OCI-LY7 (cell line): ENCODE measurements at regions not wholly inside any gene's neighbourhood (a gene's known extent, or its start where the extent isn't known, plus 50 kb on each side); places are given as distances from the start of the nearest gene placed in this dataset.

Experiments
- BruUV-seq: library from RNA; stranded (reverse); fragments of 400-500 nt; replicated peaks from 2 replicates; lab custom pipeline; 2021; lab: Mats Ljungman, UMichigan
- CTCF ChIA-PET: fragments of 300-600 bp; sonication (Branson Sonifier 250); formaldehyde crosslinking; loops from one replicate; lab custom pipeline; 2022; ENCODE audit warnings: antibody characterized with exemption; ENCODE audit not compliant: unreplicated experiment; lab: Charles Lee
- POLR2A ChIA-PET: fragments of 300-600 bp; sonication (Branson Sonifier 250); formaldehyde crosslinking; loops from one replicate; lab custom pipeline; 2022; ENCODE audit warnings: antibody characterized with exemption; lab: Charles Lee
- DNase-seq: peaks from one replicate; pipeline ENCODE4 v3.0.0-alpha.2; 2015; ENCODE audit warnings: low spot score
- H2AFZ ChIP-seq: fragments of 200-600 bp; sonication (generic), shearing (Covaris generic); 2 replicates; pipeline ENCODE4 v1.6.1; 2014; ENCODE audit warnings: mild to moderate bottlenecking, antibody characterized with exemption, low read length, moderate library complexity
- H3K27ac ChIP-seq: fragments of 200-600 bp; sonication (generic); 2 replicates; pipeline ENCODE4 v1.5.1; 2014; ENCODE audit warnings: mixed run types, low read depth, mild to moderate bottlenecking, moderate library complexity, low read length, inconsistent platforms; ENCODE audit not compliant: poor library complexity, severe bottlenecking
- H3K36me3 ChIP-seq: fragments of 200-600 bp; sonication (generic); 2 replicates; pipeline ENCODE4 v1.6.1; 2014; ENCODE audit warnings: mild to moderate bottlenecking, antibody characterized with exemption, low read length, moderate library complexity, mixed read lengths; ENCODE audit not compliant: insufficient read depth
- H3K4me1 ChIP-seq: fragments of 200-600 bp; sonication (generic); 2 replicates; pipeline ENCODE4 v1.5.1; 2014; ENCODE audit warnings: mild to moderate bottlenecking, low read length; ENCODE audit not compliant: insufficient read depth, poor library complexity, severe bottlenecking
- H3K4me2 ChIP-seq: fragments of 200-600 bp; sonication (generic); 2 replicates; pipeline ENCODE4 v1.6.1; 2014; ENCODE audit warnings: mild to moderate bottlenecking, low read length
- H3K4me3 ChIP-seq: fragments of 200-600 bp; sonication (generic); 2 replicates; pipeline ENCODE4 v1.5.1; 2014; ENCODE audit warnings: mild to moderate bottlenecking, low read depth, low read length; ENCODE audit not compliant: poor library complexity, severe bottlenecking
- H3K79me2 ChIP-seq: fragments of 200-600 bp; sonication (generic); 2 replicates; pipeline ENCODE4 v1.6.1; 2016; ENCODE audit warnings: low read depth, mild to moderate bottlenecking, low read length, moderate library complexity, mixed read lengths; ENCODE audit not compliant: insufficient read depth
- H3K9me2 ChIP-seq: fragments of 200-600 bp; sonication (generic); 2 replicates; pipeline ENCODE4 v1.6.1; 2016; ENCODE audit warnings: mild to moderate bottlenecking, low read length, mixed read lengths; ENCODE audit not compliant: insufficient read depth
- H3K9me3 ChIP-seq: fragments of 200-600 bp; sonication (generic); 2 replicates; pipeline ENCODE4 v1.6.1; 2014; ENCODE audit warnings: mild to moderate bottlenecking, mixed run types, low read length, mixed read lengths
- H4K20me1 ChIP-seq: fragments of 200-600 bp; sonication (generic); 2 replicates; pipeline ENCODE4 v1.6.1; 2014; ENCODE audit warnings: mild to moderate bottlenecking, antibody characterized with exemption, low read length, moderate library complexity, mixed read lengths; ENCODE audit not compliant: insufficient read depth
- EZH2phosphoT487 ChIP-seq: fragments of 200-600 bp; sonication (generic); IDR thresholded peaks from 2 replicates; pipeline ENCODE4 v1.6.1; 2018; ENCODE audit warnings: low read depth, borderline replicate concordance, mild to moderate bottlenecking, mixed run types, antibody characterized with exemption, low read length, moderate library complexity, mixed read lengths
- intact Hi-C: fragments of 100-400 bp; cut with micrococcal nuclease; formaldehyde crosslinking; loops from one replicate; pipeline ENCODE4 v1.10.0; 2022; ENCODE audit not compliant: unreplicated experiment
- TF ChIP-seq, protein P1 (sequence below): fragments of 200-600 bp; sonication (generic); conservative IDR thresholded peaks from 2 replicates; pipeline ENCODE4 v1.5.1; 2014; ENCODE audit warnings: mild to moderate bottlenecking, antibody characterized with exemption, low read length, moderate library complexity, mixed read lengths

- no peak for TF ChIP-seq EZH2phosphoT487
- TF ChIP-seq, protein P1, sequence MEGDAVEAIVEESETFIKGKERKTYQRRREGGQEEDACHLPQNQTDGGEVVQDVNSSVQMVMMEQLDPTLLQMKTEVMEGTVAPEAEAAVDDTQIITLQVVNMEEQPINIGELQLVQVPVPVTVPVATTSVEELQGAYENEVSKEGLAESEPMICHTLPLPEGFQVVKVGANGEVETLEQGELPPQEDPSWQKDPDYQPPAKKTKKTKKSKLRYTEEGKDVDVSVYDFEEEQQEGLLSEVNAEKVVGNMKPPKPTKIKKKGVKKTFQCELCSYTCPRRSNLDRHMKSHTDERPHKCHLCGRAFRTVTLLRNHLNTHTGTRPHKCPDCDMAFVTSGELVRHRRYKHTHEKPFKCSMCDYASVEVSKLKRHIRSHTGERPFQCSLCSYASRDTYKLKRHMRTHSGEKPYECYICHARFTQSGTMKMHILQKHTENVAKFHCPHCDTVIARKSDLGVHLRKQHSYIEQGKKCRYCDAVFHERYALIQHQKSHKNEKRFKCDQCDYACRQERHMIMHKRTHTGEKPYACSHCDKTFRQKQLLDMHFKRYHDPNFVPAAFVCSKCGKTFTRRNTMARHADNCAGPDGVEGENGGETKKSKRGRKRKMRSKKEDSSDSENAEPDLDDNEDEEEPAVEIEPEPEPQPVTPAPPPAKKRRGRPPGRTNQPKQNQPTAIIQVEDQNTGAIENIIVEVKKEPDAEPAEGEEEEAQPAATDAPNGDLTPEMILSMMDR: no peak
- Histone ChIP-seq H3K9me2 (no peaks in the 10 kb centered on the region), H3K4me3 (no peak overlapping the region), H3K36me3 (no peaks in the 10 kb centered on the region), H3K79me2 (no peaks in the 10 kb centered on the region), H4K20me1 (no peaks in the 10 kb centered on the region), H3K4me1 (no peaks in the 10 kb centered on the region), H3K27ac (no peak overlapping the region), H3K9me3 (no peaks in the 10 kb centered on the region), H2AFZ (no peak overlapping the region), H3K4me2 (no peak overlapping the region)
- BruUV-seq: no TSS peak
- DNase-seq: no peak
- ChIA-PET POLR2A (interaction anchor here (0.7 to 0.9 kb wide), 3 partner anchors 10 to 15 kb away, joined by 3 to 4 read pairs (median 3); no protein-coding TSS in a partner anchor), CTCF (no interaction called here)
- intact Hi-C loops: no loop called here
Observed at GRCh38 chr5:96074870-96075269, 113.2 kb upstream of the ELL2 start.

- intact Hi-C loops: no loop called here
- TF ChIP-seq, protein P1: no peak
- no peak for TF ChIP-seq EZH2phosphoT487
- Histone ChIP-seq H3K4me3 (no peak overlapping the region), H3K9me2 (no peaks in the 10 kb centered on the region), H2AFZ (no peak overlapping the region), H4K20me1 (no peaks in the 10 kb centered on the region), H3K9me3 (no peaks in the 10 kb centered on the region), H3K27ac (no peak overlapping the region), H3K36me3 (no peaks in the 10 kb centered on the region), H3K79me2 (no peaks in the 10 kb centered on the region), H3K4me1 (no peaks in the 10 kb centered on the region), H3K4me2 (no peak overlapping the region)
- no peak for DNase-seq
- POLR2A ChIA-PET: interaction anchor here (0.7 to 0.9 kb wide), 3 partner anchors 9 to 15 kb away, joined by 3 to 4 read pairs (median 3); no protein-coding TSS in a partner anchor
- BruUV-seq: no TSS peak
- CTCF ChIA-PET: no interaction called here
Observed at GRCh38 chr5:96074460-96074859, 112.8 kb upstream of the ELL2 start.

DNA sequence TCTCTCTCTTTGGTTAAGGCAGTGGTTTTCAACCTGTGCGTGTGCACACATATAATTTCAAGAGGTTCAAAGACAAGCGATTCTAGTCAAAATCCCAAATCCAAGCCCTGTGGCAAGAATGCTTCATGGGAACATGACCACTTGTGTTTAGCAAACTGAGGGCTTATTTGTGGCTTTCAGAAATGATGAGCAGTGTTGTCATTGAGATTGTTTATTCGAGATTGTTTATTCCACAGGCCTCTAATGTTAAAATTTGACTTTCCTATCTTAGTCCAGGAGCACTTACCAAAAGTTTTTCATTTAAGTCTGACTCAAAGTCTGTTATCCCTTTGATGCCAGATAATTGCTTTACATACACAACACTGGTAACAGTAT lies 111.1 kb upstream of the ELL2 start:
- Histone ChIP-seq H3K9me3 (no peaks in the 10 kb centered on the region), H3K9me2 (no peaks in the 10 kb centered on the region), H3K27ac (no peak overlapping the region), H4K20me1 (no peaks in the 10 kb centered on the region), H3K79me2 (no peaks in the 10 kb centered on the region), H3K36me3 (no peaks in the 10 kb centered on the region), H3K4me3 (no peak overlapping the region), H2AFZ (no peak overlapping the region), H3K4me1 (no peaks in the 10 kb centered on the region), H3K4me2 (no peak overlapping the region)
- ChIA-PET POLR2A (no interaction called here), CTCF (no interaction called here)
- intact Hi-C loops: no loop called here
- no TSS peak for BruUV-seq
- no peak for TF ChIP-seq EZH2phosphoT487
- TF ChIP-seq, protein P1: no peak
- DNase-seq: no peak
